ENCODE measurements at regions not wholly inside any gene's neighbourhood (a gene's known extent, or its start where the extent isn't known, plus 50 kb on each side); places are given as distances from the start of the nearest gene placed in this dataset.

- WGBS, 2 donors = 0 to 1% methylated on average over 5 of the region's 5 CpGs
- no peak for DNase-seq
- no peak overlapping the region for H3K4me3 ChIP-seq
Measured at GRCh38 chr21:22575165-22575584, 1577.0 kb downstream of the NCAM2 start.

GRCh38 chr21:22579741-22580140, 1581.5 kb downstream of the NCAM2 start:
- no peak for DNase-seq
- TF ChIP-seq CTCF (IDR thresholded peaks at IDR 0.05) (no peak), POLR2A (IDR thresholded peaks at IDR 0.05) (no peak)

More at GRCh38 chr21:22575165-22575584, 1577.0 kb downstream of the NCAM2 start:
- H3K27me3 ChIP-seq = no peaks in the 10 kb centered on the region
- no peak for TF ChIP-seq CTCF (IDR thresholded peaks at IDR 0.05)
- TF ChIP-seq POLR2A (IDR thresholded peaks at IDR 0.05) = no peak
- H3K9me3 ChIP-seq = peaks cover 0 to 19% (median 0%) of the 10 kb centered on the region in 3 donors
- intact Hi-C loops (cut with DNase I) = no loop called here
- no peak overlapping the region for H3K27ac ChIP-seq
- H3K36me3 ChIP-seq = no peaks in the 10 kb centered on the region
- no peaks in the 10 kb centered on the region for H3K4me1 ChIP-seq

GRCh38 chr21:22582026-22582425, 1583.8 kb downstream of the NCAM2 start:
- intact Hi-C loops (cut with DNase I) = no loop called here
- DNase-seq = no peak
- Histone ChIP-seq H3K4me1 (no peaks in the 10 kb centered on the region), H3K27me3 (no peaks in the 10 kb centered on the region), H3K4me3 (no peak overlapping the region), H3K27ac (no peak overlapping the region), H3K36me3 (no peaks in the 10 kb centered on the region), H3K9me3 (peaks cover 0 to 21% (median 0%) of the 10 kb centered on the region in 3 donors)
- TF ChIP-seq CTCF (IDR thresholded peaks at IDR 0.05) (no peak), POLR2A (IDR thresholded peaks at IDR 0.05) (no peak)
- WGBS, 2 donors = 43 to 57% methylated on average over 2 of the region's 2 CpGs

More at GRCh38 chr21:22579741-22580140, 1581.5 kb downstream of the NCAM2 start:
- H3K9me3 ChIP-seq = peaks cover 0 to 21% (median 0%) of the 10 kb centered on the region in 3 donors
- intact Hi-C loops (cut with DNase I) = no loop called here
- H3K4me3 ChIP-seq = no peak overlapping the region
- H3K4me1 ChIP-seq = no peaks in the 10 kb centered on the region
- no peak overlapping the region for H3K27ac ChIP-seq
- H3K36me3 ChIP-seq = no peaks in the 10 kb centered on the region
- H3K27me3 ChIP-seq = no peaks in the 10 kb centered on the region

- no peak overlapping the region for H3K4me3 ChIP-seq
- H3K27me3 ChIP-seq = no peaks in the 10 kb centered on the region
- H3K36me3 ChIP-seq = no peaks in the 10 kb centered on the region
- no peak for DNase-seq
- TF ChIP-seq POLR2A (IDR thresholded peaks at IDR 0.05) (no peak), CTCF (IDR thresholded peaks at IDR 0.05) (no peak)
- intact Hi-C loops (cut with DNase I) = no loop called here
- H3K27ac ChIP-seq = no peak overlapping the region
- WGBS, 2 donors = 70 to 91% methylated on average over 5 of the region's 5 CpGs
- no peaks in the 10 kb centered on the region for H3K4me1 ChIP-seq
- peaks cover 0 to 5% (median 0%) of the 10 kb centered on the region in 3 donors for H3K9me3 ChIP-seq
Measured at GRCh38 chr21:22584308-22584707, 1586.1 kb downstream of the NCAM2 start.

- 61 to 62% methylated on average over 4 of the region's 4 CpGs for WGBS, 2 donors
- Histone ChIP-seq H3K27me3 (no peaks in the 10 kb centered on the region), H3K36me3 (no peaks in the 10 kb centered on the region), H3K27ac (no peak overlapping the region), H3K9me3 (no peaks in the 10 kb centered on the region), H3K4me1 (no peaks in the 10 kb centered on the region), H3K4me3 (no peak overlapping the region)
- intact Hi-C loops (cut with DNase I) = no loop called here
- no peak for DNase-seq
- TF ChIP-seq POLR2A (IDR thresholded peaks at IDR 0.05) = no peak
- TF ChIP-seq CTCF (IDR thresholded peaks at IDR 0.05) = no peak
Measured at GRCh38 chr21:22585558-22585957, 1587.3 kb downstream of the NCAM2 start.
